Dedifferentiated amniotic fluid mesenchymal stem cell (primary cell): ENCODE measurements at regions not wholly inside any gene's neighbourhood (a gene's known extent, or its start where the extent isn't known, plus 50 kb on each side); places are given as distances from the start of the nearest gene placed in this dataset.
"Not testable (repeated sequence)": the region's sequence is repeated elsewhere in the genome, so short reads cannot be mapped to it uniquely, and the experiment has no call there.

ENCODE experiments used
- DNase-seq: peaks from one replicate; pipeline ENCODE4 v3.0.0-alpha.2; 2016; ENCODE audit errors: extremely low spot score

- DNase-seq = no peak
Measured at GRCh38 chr6:50333696-50334095, 284.0 kb upstream of the DEFB112 start.

DNA sequence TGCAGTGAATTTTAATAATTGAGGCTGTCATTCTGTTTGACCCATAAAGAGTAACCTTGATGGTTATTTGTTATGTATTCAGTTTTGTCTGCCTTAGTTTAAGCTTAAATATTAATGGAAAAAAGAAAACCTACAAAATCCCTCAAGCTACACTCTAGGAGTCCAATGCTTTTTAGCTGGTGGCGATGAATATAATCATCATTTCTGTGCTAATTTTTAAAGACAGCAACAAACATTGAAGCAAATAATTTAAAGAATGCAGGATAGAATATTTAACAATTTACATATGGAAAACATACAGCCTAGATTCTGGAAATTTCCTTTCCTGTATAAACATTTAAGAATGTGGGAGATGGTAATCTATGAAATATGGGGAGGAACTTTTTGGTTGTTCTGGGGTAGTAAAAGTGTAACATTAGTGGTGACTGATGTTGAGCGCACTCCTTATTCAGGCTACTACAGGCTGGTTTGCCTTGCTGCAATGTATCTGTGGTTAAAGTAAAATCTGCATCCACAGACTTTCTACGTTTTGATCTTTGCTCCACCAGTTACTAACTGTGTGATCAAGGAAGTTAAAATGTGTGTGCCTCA lies 287.9 kb upstream of the DEFB112 start:
- DNase-seq = no peak

GRCh38 chr6:50353603-50354002 lies 303.9 kb upstream of the DEFB112 start:
- DNase-seq = no peak

DNA sequence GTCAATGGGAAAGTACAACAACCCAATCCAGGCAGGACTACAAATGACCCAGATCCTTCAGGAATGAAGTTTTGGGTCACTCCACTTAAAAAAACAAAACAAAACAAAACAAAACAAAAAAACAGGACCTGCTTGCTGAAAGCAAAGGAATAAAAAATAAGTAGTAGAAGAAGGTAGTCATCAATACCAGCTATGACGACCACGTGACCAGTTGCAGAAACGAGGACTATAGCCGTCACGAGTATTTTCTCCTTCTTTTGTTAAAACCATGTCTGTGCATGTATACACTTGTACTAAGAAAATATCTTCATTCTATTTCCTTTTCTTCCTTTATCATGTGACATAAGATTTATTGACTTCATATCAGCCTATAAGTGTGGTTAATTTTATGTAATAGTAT lies 308.4 kb upstream of the DEFB112 start:
- DNase-seq = no peak

DNA sequence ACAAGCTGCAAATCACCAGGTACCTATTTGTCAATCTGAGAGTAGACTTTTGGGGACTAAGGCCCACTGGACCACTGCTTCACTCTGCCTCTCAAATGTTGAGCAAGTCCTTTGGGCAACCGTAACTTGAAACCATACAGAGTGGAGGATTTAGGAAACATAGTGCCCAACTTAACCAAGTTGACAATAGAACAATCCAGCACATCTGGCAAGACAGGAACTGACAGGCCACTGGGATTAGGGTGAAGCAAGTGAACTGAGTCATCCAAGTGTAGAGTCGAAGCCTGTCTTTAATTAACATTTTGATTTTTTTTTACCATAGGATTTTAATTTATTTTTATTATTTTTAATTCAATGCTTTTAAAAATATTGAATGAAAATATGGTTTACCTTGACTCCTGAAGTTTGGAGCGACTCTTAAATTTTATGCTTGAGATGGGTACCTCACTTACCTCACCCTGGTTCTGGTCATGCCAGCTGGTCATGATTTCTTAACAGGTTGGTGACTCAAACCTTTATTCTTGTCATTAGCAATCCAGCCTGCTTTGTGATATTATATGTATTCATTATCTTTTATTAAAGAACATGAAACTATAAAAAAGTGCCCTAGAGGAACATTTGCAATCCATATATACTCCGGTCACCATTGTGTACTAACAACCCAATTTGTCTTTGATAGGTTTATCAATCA lies 312.1 kb upstream of the DEFB112 start:
- no peak for DNase-seq

DNA sequence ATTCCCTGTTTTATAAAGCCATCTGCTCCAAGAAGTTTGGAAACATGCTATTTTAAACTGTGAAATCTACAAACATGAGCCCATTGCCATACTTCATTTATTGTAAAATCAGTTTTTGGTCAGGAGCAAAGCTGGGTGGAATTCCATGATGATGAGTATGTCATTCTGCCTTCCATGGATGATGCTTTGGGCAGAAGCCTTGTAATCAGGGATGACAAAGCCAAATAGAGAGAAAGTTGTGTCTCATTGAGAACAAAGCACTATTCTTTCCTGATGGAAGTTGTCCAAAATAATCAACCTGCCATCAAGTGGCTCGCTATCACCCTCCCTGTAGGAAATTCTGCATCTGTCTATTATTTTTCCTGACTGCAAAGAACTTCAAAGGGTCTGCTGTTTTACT lies 313.0 kb upstream of the DEFB112 start:
- DNase-seq = no peak

DNA sequence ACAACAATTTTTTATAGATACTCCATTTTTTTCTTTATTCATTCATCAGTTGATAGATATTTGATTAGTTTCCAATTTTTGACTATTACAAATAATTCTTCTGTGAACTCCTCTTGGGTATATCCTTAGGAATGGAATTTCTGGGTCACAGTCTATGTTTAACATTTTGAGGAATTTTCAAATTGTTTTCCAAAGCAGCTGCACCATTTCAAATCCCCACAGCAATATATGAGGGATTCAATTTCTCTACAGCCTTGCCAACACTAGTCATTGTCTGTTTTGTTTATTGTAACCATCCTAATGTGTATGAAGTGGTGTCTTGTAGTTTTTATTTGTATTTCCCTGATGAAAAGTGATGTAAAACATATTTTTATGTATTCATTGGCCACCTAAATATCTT lies 320.3 kb upstream of the DEFB112 start:
- no peak for DNase-seq

- DNase-seq = no peak
Measured at GRCh38 chr6:50380406-50381098, 330.8 kb upstream of the DEFB112 start.

DNA sequence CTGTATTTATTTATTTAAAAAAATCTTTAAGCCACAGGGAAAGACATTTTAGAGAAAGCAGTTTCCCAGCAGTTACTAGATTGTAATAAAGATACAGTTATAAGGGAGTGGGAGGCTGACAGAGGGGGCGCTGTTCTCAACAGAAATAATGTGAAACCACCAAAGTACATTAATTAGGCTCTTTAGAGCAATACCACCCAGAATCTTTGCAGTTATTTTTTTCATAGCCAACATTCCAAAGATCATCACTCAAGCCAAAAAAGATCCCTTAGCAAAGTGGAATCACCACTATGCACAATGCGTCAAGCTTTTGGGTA lies 331.3 kb upstream of the DEFB112 start:
- DNase-seq = no peak

- DNase-seq = no peak
Measured at GRCh38 chr6:50390416-50390815, 322.9 kb upstream of the TFAP2D start.

GRCh38 chr6:50394139-50394538 lies 319.2 kb upstream of the TFAP2D start:
- not testable (repeated sequence) for DNase-seq

DNA sequence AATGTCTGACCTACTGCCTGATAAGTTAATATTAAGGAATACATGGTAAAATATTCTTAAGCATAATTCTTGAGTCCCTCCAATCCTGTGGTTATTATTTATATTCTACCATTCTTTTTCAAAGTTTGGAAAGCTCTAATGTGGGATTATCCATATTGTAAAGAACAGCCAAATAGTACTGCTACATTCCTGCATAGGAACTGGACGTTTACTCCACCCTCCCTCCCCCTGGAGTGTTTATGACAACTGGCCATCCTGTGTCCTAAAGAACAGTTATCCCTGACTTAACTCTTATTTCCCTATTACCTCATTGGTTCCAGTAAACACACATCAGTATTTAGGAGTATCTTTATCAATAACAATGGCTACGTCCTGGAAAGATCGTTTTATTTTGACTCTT lies 308.7 kb upstream of the TFAP2D start:
- no peak for DNase-seq

DNA sequence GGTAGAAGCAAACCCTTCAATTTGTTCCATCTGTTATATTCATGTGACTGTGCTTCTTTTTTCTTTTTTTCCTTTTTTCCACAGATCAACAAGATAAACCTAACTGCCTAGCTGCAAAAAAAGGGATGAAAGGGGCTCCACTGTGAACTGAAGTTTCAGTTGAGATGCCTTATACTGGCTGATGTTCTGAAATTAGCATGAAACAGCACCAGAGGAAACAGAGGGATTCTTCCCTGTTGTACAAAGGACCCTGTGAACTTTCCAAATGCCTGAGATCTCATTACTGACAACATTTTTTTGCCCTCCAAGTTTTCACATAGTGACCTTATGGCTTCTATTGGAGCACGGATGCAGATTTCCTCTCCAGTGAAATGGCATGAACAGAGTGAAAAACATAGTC lies 302.7 kb upstream of the TFAP2D start:
- no peak for DNase-seq

DNA sequence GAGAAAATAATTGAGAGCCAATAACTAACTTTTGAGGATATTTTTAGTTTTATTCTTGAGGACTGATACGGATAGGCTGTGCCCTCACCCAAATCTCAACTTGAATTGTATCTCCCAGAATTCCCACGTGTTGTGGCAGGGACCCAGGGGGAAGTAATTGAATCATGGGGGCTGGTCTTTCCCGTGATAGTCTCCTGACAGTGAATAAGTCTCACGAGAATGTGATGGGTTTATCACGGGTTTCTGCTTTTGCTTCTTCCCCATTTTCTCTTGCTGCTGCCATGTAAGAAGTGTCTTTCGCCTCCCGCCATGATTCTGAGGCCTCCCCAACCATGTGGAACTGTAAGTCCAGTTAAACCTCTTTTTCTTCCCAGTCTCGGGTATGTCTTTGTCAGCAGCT lies 292.3 kb upstream of the TFAP2D start:
- DNase-seq = not testable (repeated sequence)

DNA sequence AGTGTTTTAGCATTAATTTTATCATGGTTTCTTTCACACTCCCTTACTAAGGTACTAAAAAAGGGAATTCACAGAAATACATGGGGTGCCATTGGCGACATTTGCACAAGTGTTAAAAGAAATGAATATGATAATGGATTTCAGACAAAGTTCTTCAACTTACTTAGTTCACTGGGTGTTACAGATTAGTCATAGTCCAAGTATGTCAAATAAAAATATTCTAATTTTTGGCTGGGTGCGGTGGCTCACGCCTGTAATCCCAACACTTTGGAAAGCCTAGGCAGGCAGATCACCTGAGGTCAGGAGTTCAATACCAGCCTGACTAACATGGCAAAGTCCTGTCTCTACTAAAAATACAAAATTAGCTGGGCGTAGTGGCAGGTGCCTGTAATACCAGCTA lies 286.1 kb upstream of the TFAP2D start:
- DNase-seq = no peak

- DNase-seq = no peak
Measured at GRCh38 chr6:50437901-50438300, 275.4 kb upstream of the TFAP2D start.

- no peak for DNase-seq
Measured at GRCh38 chr6:50442531-50443040, 270.7 kb upstream of the TFAP2D start.

- no peak for DNase-seq
Measured at GRCh38 chr6:50443144-50443543, 270.2 kb upstream of the TFAP2D start.

DNA sequence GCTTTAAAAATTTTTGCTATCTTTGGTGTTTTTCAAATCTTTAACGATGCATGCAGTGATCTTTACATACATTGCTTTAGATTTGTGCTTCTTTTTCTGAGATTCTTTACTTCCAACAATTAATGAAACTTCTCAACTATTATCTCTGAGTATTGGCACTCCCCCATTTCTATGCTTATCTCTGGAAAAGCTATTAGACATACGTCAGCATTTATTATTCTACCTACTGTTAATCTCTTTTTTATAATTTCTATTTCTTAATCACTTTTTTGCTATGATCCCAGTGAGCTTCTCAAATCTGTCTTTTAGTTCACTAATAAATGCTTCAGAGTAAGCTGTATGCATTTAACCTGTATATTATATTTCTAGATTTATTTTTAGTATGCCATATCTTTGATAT lies 264.2 kb upstream of the TFAP2D start:
- no peak for DNase-seq

DNA sequence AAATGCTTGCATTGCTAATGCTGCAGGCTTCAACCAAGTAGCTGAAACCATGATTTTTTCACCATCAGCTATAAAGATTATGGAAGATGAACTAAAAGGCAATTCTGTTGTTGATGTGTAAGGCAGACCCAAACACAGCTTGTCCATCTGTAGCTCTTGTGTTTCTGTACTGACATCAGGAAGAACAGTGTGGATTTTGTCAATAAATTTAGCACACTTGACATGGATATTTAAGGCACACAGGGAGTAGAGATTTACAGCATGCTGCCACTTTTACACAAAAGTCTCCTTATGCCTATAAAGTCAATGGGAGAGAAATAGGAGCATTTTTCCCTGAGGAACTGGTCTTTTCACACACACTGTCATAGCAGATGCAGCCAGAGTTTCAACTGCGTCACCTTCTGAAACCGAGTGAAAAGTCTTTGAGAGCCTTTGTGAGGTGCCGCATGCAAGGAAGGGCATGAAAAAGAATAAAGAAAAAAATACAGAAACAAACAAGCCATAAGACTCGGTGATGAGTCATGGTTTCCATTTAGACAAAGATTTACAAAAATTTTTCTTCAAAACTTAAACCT lies 261.4 kb upstream of the TFAP2D start:
- no peak for DNase-seq

GRCh38 chr6:50455029-50455428 lies 258.3 kb upstream of the TFAP2D start:
- DNase-seq = no peak

DNA sequence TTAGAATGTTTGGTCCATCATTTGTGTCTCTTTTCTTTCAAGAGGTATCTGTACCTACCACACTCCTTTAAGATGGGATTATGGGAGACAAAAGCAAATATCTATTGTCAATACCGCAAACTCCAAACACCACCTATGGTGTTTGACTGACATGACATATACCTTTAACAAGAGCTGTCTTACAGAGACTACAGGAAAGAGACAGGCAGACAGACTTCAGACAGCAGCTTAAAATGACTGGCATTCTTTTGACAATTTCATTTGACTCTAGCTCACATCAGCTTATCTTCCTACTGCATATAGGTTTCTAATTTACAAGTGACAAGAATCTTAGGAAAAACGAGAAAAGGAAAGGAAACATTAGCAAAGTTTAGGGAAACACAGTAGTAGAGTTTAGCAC lies 256.0 kb upstream of the TFAP2D start:
- no peak for DNase-seq

GRCh38 chr6:50461696-50462095 lies 251.6 kb upstream of the TFAP2D start:
- DNase-seq = no peak
